Keratinocyte (primary cell): ENCODE measurements at regions not wholly inside any gene's neighbourhood (a gene's known extent, or its start where the extent isn't known, plus 50 kb on each side); places are given as distances from the start of the nearest gene placed in this dataset.
"Not testable (repeated sequence)": the region's sequence is repeated elsewhere in the genome, so short reads cannot be mapped to it uniquely, and the experiment has no call there.

ENCODE experiments used
- DNase-seq: peaks from one replicate; pipeline ENCODE4 v3.0.0-alpha.2; 2011; ENCODE audit warnings: low read depth, missing footprints, low spot score
- FAIRE-seq: peaks from 2 replicates; lab custom pipeline; 2011; peaks lifted over from hg19 to GRCh38; lab: Jason Lieb, UNC
- H2AFZ ChIP-seq: 2 replicates; pipeline ENCODE4 v1.6.0; 2012; ENCODE audit warnings: low read length, control low read depth, inconsistent platforms; ENCODE audit not compliant: control insufficient read depth
- H3K27ac ChIP-seq: 2 replicates; pipeline ENCODE4 v1.5.1; 2011; ENCODE audit warnings: low read length; ENCODE audit not compliant: control insufficient read depth, insufficient read depth
- H3K27me3 ChIP-seq: 3 replicates; pipeline ENCODE4 v1.6.0; 2011; ENCODE audit warnings: low read length; ENCODE audit not compliant: control insufficient read depth, insufficient read depth; ENCODE audit errors: extremely low read depth
- H3K36me3 ChIP-seq, 2 experiments: 2 replicates in 1 of 2; 3 replicates in 1 of 2; pipeline ENCODE4 v1.5.1; 2011; ENCODE audit warnings: low read length in 2 of 2, mild to moderate bottlenecking in 1 of 2; ENCODE audit not compliant: control insufficient read depth in 2 of 2, insufficient read depth in 2 of 2; ENCODE audit errors: extremely low read depth in 1 of 2
- H3K4me1 ChIP-seq: 3 replicates; pipeline ENCODE4 v1.5.1; 2011; ENCODE audit warnings: low read length; ENCODE audit not compliant: control insufficient read depth, insufficient read depth; ENCODE audit errors: extremely low read depth
- H3K4me2 ChIP-seq: 3 replicates; pipeline ENCODE4 v1.6.0; 2011; ENCODE audit warnings: low read depth, low read length; ENCODE audit not compliant: control insufficient read depth, insufficient read depth; ENCODE audit errors: extremely low read depth
- H3K4me3 ChIP-seq, 3 experiments: fragments of 200-600 bp in 1 of 3; sonication (generic) in 1 of 3; 2 replicates in 2 of 3; 3 replicates in 1 of 3; pipeline ENCODE4 v1.5.1; 2011 to 2016; ENCODE audit warnings: low read length in 3 of 3, mild to moderate bottlenecking in 3 of 3, control low read depth in 2 of 3, inconsistent platforms in 1 of 3, low read depth in 1 of 3, mixed read lengths in 1 of 3, mixed run types in 1 of 3, moderate library complexity in 1 of 3; ENCODE audit not compliant: control insufficient read depth in 2 of 3, insufficient read depth in 2 of 3; ENCODE audit errors: extremely low read depth in 1 of 3
- H3K79me2 ChIP-seq: 2 replicates; pipeline ENCODE4 v1.6.0; 2012; ENCODE audit warnings: low read length; ENCODE audit not compliant: control insufficient read depth, insufficient read depth
- H3K9ac ChIP-seq: 3 replicates; pipeline ENCODE4 v1.6.0; 2011; ENCODE audit warnings: low read length; ENCODE audit not compliant: control insufficient read depth, insufficient read depth; ENCODE audit errors: extremely low read depth
- H3K9me1 ChIP-seq: 3 replicates; pipeline ENCODE4 v1.6.0; 2011; ENCODE audit warnings: low read length; ENCODE audit not compliant: control insufficient read depth, insufficient read depth; ENCODE audit errors: extremely low read depth
- H3K9me3 ChIP-seq: 2 replicates; pipeline ENCODE4 v1.5.1; 2012; ENCODE audit warnings: low read depth, low read length; ENCODE audit not compliant: control insufficient read depth
- H4K20me1 ChIP-seq: 3 replicates; pipeline ENCODE4 v1.6.0; 2011; ENCODE audit warnings: low read length; ENCODE audit not compliant: control insufficient read depth, insufficient read depth; ENCODE audit errors: extremely low read depth
- CTCF ChIP-seq, 3 experiments: IDR thresholded peaks in 1 of 3; conservative IDR thresholded peaks in 1 of 3; optimal IDR thresholded peaks in 1 of 3; 2 replicates in 2 of 3; 3 replicates in 1 of 3; pipeline versions ENCODE3 to v1.5.1; 2011; ENCODE audit warnings: low read length in 3 of 3, mild to moderate bottlenecking in 3 of 3, moderate library complexity in 2 of 3, control low read depth in 1 of 3, inconsistent platforms in 1 of 3; ENCODE audit not compliant: insufficient read depth in 2 of 3; ENCODE audit errors: extremely low read depth in 1 of 3
- EZH2 ChIP-seq: IDR thresholded peaks from one replicate; pipeline ENCODE4 v1.6.1; 2012; ENCODE audit warnings: inconsistent platforms, mild to moderate bottlenecking, low read length, moderate library complexity
- dilution Hi-C: fragments of 300-500 bp; cut with MboI; formaldehyde crosslinking; loops from one replicate; pipeline ENCODE4 v1.7.0; 2020; ENCODE audit warnings: low sequenced_read_pairs; ENCODE audit not compliant: extremely low pct_ligation_motif_present

GRCh38 chr7:128586715-128587114 lies 85.4 kb upstream of the GARIN1A start:
- H3K36me3 ChIP-seq, H3K4me1 ChIP-seq, DNase-seq, H3K4me3 ChIP-seq, H3K4me2 ChIP-seq, H3K27me3 ChIP-seq, H3K9ac ChIP-seq, H3K27ac ChIP-seq, H3K79me2 ChIP-seq, H2AFZ ChIP-seq, H3K9me3 ChIP-seq, H4K20me1 ChIP-seq, FAIRE-seq, H3K9me1 ChIP-seq, dilution Hi-C loops: not testable (repeated sequence)

DNA sequence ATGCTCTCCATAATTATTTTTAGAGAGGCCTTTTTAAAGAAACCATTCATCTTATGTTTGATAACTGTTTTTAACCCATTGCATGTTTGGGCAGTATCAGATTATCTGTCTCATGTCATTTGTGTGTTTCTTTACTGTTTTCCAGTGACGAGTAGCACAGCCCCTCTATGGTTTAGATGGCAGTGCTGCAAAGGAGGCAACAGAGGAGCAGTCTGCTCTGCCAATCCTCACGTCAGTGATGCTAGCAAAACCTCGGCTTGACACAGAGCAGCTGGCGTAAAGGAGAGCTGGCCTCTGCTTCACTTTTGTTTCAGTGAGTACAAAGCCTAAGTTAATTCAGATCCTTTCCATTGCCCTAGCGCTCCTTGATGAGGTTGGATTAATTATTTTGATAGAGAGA lies 80.4 kb upstream of the GARIN1A start:
- no peak for FAIRE-seq
- H3K9me3 ChIP-seq: no peaks in the 10 kb centered on the region
- no peak overlapping the region for H2AFZ ChIP-seq
- no peak for DNase-seq
- H3K9me1 ChIP-seq: no peaks in the 10 kb centered on the region
- H3K36me3 ChIP-seq: peaks cover 3 to 8% of the 10 kb centered on the region in 2 experiments
- no peak for TF ChIP-seq CTCF (optimal IDR thresholded peaks at IDR 0.05 in 1 of 3, IDR thresholded peaks at IDR 0.05 in 1 of 3, conservative IDR thresholded peaks at IDR 0.05 in 1 of 3; ENCODE audit: extremely low read depth in 1 of 3, insufficient read depth in 2 of 3, low read length in 3 of 3)
- TF ChIP-seq EZH2: no peak
- H3K4me3 ChIP-seq: no peak overlapping the region
- H3K4me1 ChIP-seq: no peaks in the 10 kb centered on the region
- H4K20me1 ChIP-seq: no peaks in the 10 kb centered on the region
- H3K4me2 ChIP-seq: no peak overlapping the region
- H3K27ac ChIP-seq: no peak overlapping the region
- no peaks in the 10 kb centered on the region for H3K27me3 ChIP-seq
- H3K79me2 ChIP-seq: peaks cover 6% of the 10 kb centered on the region
- dilution Hi-C loops: no loop called here
- no peak overlapping the region for H3K9ac ChIP-seq

DNA sequence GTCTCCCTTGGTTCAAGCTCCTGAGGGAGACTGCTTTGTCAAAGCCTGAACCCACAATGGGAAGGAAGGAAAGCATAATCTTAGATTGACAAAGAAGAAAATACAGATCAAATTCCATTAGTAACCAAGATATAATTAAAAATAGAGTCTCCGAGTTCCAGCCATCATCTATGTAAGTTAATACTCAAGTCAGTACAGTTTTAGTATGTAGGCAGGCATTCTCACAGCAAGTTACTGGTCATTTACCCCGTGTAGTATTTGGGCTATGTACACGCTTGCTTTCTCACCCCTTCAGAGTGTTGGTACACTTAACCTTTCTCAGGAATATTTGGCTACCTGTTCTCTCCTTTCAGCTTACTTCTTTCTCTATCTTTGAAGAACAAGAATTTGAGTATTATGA lies 79.9 kb upstream of the GARIN1A start:
- H3K27me3 ChIP-seq, dilution Hi-C loops, H2AFZ ChIP-seq, FAIRE-seq, H3K27ac ChIP-seq, H3K4me3 ChIP-seq, H3K9ac ChIP-seq, H3K4me1 ChIP-seq, H3K79me2 ChIP-seq, H3K4me2 ChIP-seq, H3K9me3 ChIP-seq, DNase-seq, H3K36me3 ChIP-seq, H3K9me1 ChIP-seq, H4K20me1 ChIP-seq: not testable (repeated sequence)

DNA sequence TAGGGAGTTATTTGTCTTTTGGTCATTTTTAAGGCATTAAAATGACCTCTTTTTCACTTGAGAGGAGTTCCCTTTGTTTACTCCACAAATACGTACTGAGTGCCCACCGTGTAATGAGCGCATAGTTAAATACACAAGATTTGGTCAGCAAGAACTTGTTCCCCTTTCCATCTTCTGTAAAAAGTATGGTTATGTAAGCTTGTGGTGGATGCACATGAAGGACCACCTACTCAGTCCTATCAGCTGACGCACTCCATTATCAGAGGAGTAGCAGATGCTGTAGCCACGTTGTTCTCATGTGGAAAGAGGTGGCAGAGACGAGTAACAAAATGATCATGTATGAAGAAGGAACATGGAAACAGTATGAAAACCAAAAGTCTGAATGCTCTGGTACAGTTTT lies 78.0 kb upstream of the GARIN1A start:
- H3K4me1 ChIP-seq, H3K27ac ChIP-seq, H3K4me2 ChIP-seq, H3K9me1 ChIP-seq, H2AFZ ChIP-seq, H3K9ac ChIP-seq, H4K20me1 ChIP-seq, H3K36me3 ChIP-seq, FAIRE-seq, H3K27me3 ChIP-seq, H3K79me2 ChIP-seq, dilution Hi-C loops, H3K9me3 ChIP-seq, H3K4me3 ChIP-seq, DNase-seq: not testable (repeated sequence)
